K562 (cell line): ENCODE measurements at regions not wholly inside any gene's neighbourhood (a gene's known extent, or its start where the extent isn't known, plus 50 kb on each side); places are given as distances from the start of the nearest gene placed in this dataset.

Experiments used
- RBM22 ChIP-seq: fragments of 200-400 bp; formaldehyde crosslinking; IDR thresholded peaks from 2 replicates; pipeline ENCODE4 v1.6.1; 2018; ENCODE audit warnings: low read length, low read depth; ENCODE audit not compliant: poor library complexity, severe bottlenecking
- SREBF1 ChIP-seq: fragments of 150-350 bp; IDR thresholded peaks from 2 replicates; pipeline ENCODE4 v1.6.1; 2014; ENCODE audit warnings: antibody characterized with exemption, low read depth, low read length, borderline replicate concordance
- STAT5B ChIP-seq: fragments of 250-450 bp; sonication (Bioruptor Pico); IDR thresholded peaks from 2 replicates; pipeline ENCODE4 v1.8.0; 2021; ENCODE audit warnings: mild to moderate bottlenecking, inconsistent platforms
- TF ChIP-seq, protein P1 (sequence below), 2 experiments: fragments of 450-650 bp in 1 of 2; sonication (generic) in 1 of 2; formaldehyde crosslinking in 1 of 2; IDR thresholded peaks; 2 replicates each; pipeline versions ENCODE4 v1.7.1 to v1.9.0; 2016 to 2022; ENCODE audit warnings: inconsistent platforms in 1 of 2, mild to moderate bottlenecking in 1 of 2, missing genetic modification reagents in 1 of 2

- TF ChIP-seq, protein P1, sequence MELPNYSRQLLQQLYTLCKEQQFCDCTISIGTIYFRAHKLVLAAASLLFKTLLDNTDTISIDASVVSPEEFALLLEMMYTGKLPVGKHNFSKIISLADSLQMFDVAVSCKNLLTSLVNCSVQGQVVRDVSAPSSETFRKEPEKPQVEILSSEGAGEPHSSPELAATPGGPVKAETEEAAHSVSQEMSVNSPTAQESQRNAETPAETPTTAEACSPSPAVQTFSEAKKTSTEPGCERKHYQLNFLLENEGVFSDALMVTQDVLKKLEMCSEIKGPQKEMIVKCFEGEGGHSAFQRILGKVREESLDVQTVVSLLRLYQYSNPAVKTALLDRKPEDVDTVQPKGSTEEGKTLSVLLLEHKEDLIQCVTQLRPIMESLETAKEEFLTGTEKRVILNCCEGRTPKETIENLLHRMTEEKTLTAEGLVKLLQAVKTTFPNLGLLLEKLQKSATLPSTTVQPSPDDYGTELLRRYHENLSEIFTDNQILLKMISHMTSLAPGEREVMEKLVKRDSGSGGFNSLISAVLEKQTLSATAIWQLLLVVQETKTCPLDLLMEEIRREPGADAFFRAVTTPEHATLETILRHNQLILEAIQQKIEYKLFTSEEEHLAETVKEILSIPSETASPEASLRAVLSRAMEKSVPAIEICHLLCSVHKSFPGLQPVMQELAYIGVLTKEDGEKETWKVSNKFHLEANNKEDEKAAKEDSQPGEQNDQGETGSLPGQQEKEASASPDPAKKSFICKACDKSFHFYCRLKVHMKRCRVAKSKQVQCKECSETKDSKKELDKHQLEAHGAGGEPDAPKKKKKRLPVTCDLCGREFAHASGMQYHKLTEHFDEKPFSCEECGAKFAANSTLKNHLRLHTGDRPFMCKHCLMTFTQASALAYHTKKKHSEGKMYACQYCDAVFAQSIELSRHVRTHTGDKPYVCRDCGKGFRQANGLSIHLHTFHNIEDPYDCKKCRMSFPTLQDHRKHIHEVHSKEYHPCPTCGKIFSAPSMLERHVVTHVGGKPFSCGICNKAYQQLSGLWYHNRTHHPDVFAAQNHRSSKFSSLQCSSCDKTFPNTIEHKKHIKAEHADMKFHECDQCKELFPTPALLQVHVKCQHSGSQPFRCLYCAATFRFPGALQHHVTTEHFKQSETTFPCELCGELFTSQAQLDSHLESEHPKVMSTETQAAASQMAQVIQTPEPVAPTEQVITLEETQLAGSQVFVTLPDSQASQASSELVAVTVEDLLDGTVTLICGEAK (IDR thresholded peaks at IDR 0.05) = no peak
- TF ChIP-seq, protein P1 (CRISPR knock-in tag; IDR thresholded peaks at IDR 0.05) = no peak
- TF ChIP-seq STAT5B (CRISPR knock-in tag) = no peak
- no peak for TF ChIP-seq RBM22
- TF ChIP-seq SREBF1 = no peak
- TF ChIP-seq, all 486 proteins: peak for 0
Measured at GRCh38 chr1:104636581-104636980, 886.9 kb downstream of the AMY1C start (continued).
